Stimulated activated CD4-positive, alpha-beta T cell treated with anti-CD3 and anti-CD28 coated beads, Interleukin-2, amount 100 ng/mL, for 24 hours (primary cell): ENCODE measurements at regions not wholly inside any gene's neighbourhood (a gene's known extent, or its start where the extent isn't known, plus 50 kb on each side); places are given as distances from the start of the nearest gene placed in this dataset.
"Not testable (repeated sequence)": the region's sequence is repeated elsewhere in the genome, so short reads cannot be mapped to it uniquely, and the experiment has no call there.

Experiments
- DNase-seq, 2 donors: peaks; one replicate each; pipeline ENCODE4 v3.0.0-alpha.2; 2020

DNA sequence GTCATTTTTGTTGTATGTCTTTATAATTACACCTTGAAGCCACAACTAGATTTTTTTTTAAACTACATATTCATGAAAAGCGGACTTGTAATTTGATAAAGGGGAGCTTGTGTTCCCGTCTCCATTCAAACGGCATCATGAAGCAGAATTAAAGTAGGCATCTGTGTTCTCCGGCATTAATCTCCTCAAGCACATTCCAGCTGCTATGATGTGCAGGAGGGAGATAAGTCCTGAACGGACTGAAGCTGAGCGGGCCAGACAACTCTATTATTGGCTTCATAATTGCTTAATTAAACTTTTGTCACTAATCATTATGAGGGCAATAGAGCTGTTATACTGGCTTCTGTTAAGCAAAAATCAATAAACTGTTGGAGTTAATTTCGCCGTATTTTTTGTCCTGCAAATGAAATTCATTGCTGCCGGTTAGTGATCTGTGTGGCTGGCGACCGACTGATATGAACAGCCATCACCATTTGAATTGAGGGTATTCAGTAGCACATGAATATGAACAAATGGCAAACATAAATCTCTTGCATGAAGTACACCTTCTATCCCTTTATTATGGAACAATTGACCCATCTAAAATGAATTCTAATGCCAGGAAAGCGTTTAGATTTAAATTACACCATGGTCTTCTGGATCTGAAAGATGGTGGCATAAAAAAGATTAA is 408.8 kb upstream of the IRX1 start:
- DNase-seq: no peak

DNA sequence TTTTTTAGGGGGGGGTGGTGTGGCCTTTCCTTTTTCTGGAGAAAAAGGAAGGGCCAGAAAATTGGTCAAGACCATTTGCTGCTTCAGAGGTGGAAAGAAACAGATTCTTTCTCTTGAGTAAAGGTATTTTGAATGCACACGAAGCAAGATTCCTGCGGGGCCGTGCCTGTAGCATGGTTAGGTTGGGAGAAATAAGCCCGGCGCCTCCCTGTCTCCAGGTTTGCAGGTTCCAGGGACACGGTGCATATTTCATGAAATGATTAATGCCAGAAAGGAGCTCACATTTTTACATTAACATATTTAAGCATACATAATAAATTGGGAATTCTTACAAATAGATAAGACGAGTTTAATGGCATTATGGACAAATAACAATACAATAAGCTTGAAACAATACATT is 409.5 kb upstream of the IRX1 start:
- DNase-seq: no peak

DNA sequence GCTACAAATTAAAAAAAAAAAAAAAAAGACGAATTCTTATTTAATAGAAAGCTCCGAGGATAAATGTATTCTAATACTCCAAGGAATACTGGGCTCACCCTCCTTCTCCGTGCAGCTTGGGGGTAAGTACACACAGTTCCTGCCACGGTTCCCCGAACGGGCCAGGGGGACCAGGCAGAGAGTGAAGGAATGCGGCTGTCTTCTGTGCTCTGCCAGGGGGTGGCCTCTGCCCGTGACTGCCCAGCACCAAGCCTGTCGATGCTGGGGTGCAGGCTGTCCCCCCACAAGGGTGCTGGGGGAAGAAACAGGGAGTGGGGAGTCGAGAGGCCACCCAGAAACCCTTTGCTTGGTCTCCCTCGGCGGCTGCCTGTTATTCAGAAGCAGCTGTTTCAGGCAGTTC is 410.1 kb upstream of the IRX1 start:
- no peak for DNase-seq

DNA sequence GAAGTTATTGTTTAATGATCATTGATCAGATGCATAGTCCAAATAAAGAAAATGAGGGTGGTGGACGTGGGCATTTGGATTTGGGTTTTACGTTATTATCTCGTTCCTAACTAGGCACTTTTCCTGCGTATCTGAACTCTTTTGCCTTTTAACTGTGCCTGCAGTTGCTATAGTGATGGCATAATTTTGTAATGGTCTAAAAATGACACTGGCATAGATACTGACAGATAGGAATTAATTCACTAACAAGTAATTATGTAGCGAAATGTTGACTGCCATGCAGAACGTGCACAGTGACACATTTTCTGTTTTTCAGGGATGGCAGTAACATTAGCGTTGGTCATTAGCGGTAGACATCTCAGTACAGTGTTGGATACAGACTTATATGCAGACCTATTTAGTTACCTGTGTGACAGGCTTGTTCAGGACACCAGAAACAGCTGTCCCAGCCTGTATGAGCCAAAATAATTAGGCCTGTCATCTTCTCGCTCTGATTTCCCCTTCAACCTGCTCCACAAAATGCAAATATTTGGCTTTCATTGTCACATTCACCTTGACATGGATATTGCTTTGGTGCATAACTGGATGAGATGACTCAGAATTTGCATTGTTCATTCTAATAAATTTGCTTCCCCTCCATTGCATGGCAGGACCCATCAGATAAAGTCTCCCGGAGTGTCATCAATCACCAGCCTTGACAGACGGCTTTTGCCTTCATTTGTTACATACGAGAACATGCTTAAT is 413.3 kb upstream of the IRX1 start:
- no peak for DNase-seq

DNA sequence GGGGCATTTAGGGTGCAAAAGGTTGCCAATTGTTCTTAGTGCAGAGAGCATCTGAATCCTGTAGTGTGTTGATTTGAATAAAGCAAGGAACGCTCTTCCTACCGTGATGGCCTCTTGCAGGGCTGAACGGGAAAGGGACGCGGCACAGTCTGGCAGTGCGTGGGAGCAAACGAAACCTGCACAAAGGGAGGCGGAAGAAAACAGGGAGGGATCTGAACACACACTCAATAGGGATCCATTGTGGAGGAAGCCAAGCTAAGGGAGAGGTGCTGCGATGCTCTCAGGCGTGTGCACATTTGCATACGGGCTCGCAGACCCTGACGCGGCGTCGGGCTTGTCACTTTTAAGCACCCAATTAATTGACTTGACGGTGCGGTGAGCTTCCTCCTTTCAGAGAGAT is 414.0 kb upstream of the IRX1 start:
- no peak for DNase-seq

DNA sequence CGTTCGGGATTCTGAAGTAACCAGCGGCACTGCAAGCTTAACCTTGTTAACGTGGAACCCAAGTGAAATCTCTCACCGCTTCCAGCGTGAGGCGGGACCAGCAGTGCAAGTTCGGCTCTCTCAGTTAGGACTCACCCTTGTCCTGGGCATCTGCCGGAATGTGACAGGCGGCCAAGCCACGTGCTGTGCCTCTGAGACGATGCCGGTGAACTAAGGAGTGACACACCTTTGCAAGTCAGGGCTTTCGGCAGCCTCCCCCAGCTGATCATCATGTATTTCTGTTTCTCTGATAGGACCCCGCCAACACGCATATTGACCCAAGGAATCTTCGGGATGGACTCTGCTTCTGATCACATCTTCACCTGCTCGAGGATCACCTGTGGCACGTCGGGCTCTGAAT is 415.0 kb upstream of the IRX1 start:
- DNase-seq: no peak

DNA sequence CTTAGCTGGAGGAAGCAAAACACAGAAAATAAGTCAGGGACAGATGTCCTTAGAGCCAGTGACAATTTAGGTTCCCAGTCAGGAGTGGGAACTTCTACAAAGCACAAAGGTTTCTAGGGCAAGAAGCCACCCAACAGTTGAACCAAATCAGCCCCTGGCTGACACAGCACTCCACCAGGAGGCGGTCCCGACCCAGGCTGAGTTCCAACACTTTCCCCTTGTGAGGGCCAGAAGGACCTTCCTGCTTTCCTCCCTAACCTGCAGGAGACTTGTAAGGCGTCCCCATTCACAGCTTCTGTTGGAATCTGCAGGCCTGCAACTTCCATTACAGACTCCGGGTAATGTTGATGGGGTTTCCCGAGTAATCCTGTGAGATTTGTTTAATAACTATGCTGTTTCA is 416.4 kb upstream of the IRX1 start:
- no peak for DNase-seq

DNA sequence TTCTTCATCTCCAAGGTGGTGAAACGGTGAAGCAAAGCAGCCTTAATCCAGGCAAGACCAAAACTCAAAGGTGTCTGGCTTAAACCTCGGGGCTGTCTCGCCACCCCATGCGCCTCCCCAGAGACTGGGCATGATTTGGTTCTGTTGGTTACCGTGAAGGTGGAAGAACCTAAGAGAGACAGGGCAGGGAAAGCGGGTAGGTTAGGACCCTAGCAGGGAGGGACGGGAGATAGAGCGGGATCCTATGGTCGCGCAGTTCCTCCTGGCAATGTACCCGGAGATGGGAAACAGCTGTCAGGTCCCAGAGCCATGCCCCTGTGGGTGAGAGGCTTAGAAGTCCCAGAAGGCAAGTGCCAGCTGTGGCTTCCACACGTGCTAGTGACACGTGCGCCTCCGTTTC is 418.3 kb upstream of the IRX1 start:
- DNase-seq: no peak

DNA sequence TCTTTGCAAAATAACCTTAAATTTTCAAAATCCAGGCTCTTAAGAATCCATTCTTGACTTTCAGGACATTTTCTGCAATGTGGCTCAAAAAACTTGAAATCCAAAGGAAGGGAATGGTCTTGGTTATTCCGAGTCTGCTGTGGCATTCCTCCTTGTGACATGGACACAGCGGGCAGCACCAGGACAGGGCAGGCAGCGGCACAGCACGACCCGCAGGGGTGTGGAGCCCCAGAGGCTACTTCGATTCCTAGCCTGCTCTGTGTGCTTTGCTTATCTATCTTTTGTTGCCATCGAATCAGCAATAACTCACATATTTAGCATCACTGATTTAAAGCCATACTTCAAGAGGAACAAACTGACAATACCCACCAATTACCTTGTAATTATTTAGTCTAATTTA is 420.2 kb upstream of the IRX1 start:
- no peak for DNase-seq

DNA sequence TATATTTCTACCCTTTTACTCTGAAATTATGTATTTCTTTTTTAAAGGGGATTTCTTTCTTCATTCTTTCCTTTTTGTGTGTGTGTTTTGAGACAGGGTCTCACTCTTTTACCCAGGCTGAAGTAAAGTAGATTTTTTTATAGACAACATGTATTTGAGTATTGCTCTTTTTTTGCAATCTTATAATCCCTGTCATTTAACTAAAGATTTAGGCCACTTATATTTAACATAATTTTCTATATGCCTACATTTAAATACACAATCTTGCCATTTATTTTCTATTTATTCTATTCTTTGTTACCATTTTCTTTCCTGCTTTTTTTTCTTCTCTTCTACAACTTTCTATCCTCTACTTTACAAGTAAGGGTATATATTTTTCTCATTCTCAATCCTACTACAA is 416.0 kb upstream of the IRX2 start:
- DNase-seq: no peak

DNA sequence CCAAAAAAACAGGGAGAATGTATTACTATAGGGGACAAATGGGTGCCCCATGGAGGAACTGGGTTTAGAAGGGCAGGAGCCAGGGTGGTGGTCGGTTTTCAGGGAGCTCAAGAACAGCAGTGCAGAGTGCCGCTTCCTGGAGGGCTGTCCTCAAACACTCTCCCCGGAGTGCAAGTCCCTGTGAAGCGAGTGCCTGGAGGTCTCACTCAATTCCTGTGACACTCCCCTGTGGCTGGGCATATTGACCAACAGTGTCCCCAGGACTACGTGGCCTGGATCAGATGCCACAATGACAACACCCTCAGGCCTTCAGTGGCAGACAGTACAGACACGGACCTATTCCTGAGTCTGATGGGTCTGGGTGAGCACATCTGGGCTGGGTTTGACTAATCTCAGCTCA is 412.1 kb upstream of the IRX2 start:
- DNase-seq: no peak

DNA sequence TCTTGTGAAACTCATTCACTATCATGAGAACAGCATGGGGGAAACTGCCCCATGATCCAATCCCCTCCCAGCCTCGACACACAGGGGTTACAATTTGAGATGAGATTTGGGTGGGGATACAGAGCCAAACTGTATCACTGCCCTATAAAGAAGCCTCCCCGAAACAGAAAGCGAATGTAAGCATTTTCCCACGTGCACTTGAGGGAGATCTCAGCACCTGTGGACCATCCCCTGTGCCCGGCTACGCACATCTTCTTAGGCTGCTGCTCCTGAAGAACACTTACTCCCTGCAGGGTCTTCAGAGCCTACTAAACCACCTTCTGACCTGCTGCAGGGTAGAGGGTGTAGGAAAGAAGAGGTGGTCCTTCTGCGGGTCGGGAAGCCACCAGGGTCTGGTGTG is 410.2 kb upstream of the IRX2 start:
- DNase-seq: no peak

DNA sequence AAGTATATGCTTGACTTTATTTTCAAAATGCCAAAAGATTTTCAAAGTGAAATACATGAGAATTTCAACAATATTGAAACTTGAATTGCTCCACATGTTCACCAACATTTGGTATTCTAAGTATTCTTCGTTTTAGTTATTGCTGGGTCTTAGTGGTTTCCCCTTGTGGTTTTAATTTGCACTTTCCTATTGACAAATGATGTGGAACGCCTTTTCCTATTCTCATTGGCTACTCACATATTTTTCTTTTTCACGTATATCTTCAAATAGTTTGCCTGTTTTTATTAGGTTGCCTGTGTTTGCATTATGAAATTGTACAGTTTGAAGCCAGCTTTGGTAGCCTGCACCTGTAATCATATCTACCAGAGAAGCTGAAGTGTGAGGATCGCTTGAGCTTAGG is 405.7 kb upstream of the IRX2 start:
- DNase-seq: no peak

DNA sequence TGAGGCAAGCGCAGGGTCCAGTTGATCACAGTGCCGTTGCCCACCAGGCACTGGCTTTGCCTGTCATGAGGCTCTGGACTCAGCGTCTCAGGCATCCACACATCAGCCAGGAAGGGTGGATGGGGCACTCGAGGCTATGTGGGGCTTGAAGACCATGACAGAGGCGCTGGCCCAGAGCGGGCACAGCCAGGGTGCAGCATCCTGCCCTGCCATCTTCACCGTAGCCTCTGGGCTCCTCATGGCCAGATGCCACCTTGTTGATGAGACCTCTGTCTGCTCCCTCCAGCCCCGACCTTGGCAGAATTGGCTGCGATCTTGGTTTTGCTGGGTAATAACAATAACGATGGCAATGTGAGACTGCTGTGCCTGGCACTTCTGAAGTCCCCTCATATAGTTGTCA is 404.2 kb upstream of the IRX2 start:
- DNase-seq: no peak

DNA sequence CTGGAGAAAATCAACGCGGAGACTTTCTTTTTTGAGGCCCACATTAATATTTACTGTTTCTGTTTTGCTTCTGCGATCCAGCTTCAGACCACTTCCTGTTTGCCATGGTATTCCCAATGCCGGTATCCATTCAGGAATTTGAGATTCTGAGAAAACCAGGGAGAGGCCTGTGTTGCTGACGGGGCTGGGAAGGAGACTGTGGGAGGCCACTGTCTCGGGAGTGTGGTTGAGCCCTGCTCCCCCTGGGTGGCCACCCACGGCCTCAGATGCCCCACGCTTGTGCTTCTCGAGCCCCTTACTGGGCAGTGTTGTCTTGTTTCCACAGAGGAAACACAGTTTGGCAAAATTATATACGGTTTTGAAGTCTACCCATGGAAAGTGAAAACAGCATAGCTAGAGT is 403.6 kb upstream of the IRX2 start:
- no peak for DNase-seq

DNA sequence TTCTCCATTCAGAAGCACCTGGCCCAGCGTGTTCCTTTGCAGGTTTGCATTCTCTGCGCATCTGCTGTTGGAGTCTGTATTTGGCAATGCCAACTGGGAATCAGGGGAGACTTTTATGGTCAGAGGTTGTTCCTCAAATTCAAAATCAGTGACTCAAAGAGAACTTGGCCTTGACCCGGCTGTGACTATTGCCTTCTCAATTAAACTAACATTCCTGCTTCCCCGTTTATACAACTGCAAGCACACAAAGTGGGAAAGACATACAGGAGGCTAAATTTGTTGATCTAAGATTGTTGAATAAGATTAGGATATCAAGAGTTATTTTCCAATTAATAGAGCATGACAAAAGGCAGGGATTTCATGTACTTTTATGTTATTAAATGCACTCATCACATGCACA is 402.4 kb upstream of the IRX2 start:
- no peak for DNase-seq

DNA sequence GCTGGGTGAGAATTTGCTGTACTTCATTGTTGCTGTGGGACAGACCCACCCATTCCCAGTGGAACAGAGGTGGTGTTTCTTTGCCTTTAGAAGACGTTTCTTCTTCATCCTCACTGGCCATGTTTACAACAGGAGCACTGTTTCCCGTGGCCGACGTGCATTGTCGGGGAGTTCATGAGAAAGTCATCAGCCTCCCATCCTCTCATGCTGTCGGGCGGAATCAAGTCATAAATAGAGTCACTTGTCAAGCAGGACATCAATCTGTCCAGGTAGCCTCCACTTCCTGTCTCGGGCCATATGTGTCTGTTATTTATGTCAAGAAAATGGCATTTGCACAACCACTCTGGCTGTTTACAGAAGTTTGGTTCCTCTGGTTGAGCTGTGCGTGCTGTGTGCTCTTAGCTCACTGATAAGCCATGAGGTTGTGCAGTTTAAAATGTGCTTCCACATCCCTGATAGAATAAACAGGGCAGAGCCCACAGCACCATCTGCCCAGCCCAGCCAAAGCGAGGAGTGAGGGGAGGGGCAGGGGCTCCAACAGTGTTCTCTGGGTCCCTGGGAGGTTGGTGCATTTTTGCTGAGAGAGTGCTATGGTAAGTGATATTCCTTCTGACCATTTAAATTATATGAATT is 401.9 kb upstream of the IRX2 start:
- DNase-seq: no peak

DNA sequence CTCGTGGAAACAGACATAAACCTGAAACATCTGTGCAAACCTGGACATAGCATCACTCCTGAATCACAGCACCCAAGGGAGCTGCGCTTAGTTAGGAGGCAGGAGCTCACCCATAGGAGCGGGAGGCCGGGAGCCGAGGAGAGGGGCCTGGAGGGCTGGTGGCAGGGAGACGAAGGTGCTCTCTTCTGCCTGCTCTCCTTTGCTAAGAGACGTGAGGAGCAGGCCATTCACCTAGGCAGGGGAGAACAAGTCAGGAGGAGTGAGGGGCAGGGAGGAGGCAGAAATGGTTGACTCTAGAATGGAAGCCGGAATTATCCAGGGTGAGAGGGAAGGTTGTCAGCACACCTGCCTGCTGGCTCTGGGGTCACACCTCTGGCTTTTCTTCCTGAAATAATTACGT is 398.4 kb upstream of the IRX2 start:
- DNase-seq: no peak

DNA sequence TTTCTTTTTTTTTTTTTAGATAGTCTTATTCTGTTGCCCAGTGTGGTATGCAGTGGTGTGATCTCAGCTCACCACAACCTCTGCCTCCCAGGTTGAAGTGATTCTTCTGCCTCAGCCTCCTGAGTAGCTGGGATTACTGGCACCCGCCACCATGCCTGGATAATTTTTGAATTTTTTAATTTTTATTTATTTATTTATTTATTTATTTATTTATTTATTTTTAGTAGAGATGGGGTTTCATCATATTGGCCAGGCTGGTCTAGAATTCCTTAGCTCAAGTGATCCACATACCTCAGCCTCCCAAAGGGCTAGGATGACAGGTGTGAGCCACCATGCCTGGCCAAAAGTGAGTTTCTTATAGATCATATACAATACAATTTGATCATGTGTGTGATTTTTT is 395.9 kb upstream of the IRX2 start:
- DNase-seq: not testable (repeated sequence)

DNA sequence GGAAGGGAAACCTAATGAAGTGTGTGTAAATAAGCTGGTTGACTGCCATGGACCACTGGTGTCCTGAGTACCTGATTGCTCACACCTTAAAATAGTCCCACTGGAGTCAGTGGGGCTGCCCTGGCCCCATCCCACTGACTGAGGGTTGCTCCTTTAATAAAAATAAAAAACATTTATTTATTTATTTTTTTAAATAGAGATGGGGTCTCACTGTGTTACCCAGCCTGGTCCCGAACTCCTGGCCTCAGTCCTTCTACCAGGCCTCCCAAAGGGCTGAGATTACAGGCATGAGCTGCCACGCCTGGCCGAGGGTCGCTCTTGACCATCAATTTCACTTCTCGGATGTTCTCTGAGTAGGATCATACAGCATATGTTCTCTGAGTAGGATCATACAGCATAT is 394.2 kb upstream of the IRX2 start:
- DNase-seq: no peak

DNA sequence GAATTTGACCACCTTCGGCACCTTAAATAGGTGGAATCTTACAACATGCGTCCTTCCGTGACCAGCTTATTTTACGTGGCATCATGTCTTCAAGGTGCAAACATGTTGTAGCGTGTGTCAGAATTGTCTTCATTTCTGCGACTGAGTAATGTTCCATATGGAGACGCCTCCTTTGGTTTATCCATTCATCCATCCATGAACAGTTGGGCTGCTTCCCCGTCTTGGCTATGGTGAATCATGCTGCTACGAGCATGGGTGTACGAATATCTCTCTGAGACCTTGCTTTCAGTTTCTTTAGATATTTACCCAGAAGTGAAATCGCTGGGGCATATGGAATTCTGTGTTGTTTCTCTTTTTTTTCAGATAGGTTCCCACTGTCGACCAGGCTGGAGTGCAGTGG is 391.9 kb upstream of the IRX2 start:
- no peak for DNase-seq

DNA sequence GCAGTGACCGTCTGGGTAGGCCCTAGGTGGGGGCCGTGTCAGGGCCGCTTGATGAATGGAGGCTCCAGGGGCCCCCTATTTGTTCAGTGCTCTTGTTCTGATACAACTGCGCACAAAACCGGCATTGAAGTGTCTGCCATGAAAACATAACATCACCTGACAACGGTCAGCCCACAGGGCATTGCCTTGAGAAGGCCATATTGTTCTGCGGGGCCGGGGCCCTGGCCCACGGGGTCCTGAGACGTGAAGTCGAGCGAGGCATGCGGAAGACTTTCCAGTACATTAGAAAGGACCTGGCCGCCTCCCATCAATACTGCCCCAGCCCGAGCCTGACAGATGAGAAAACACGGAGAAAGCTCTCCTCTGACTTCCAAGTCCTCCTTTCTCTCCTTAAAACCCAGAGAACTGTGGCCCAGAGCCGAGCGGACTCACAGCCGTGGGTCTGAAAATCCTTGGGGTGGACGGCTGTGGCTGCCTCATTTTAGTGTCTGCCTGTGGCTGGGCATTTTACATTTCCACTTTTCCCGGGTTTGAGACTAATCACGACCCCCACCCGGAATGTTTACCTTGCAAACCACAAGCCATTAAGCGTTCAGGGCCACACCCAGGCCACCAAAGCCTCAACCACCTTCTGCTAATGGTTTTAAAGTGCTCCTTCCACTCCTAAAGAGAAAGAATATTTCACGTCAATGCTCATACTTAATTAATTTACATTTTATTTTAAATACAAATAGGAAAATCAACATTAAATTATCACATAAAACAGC is 391.0 kb upstream of the IRX2 start:
- no peak for DNase-seq

DNA sequence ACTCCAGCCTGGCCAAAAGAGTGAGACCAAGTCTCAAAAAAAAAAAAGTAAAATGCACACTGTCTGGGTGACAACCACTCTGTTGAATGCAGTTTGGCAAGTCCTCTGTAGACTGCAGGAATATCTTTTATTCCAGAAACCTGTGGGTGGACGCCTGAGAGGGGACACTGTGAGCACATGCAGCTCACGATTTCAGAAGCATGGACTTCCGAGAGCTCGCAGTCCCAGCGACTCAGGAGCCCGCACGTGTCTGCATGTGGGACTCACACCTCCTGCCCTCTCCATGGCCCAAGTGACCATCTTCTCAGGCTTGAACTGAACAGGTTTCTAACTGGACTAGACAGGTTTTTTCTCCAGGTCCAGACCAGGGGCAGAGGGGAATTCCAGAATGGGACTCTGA is 388.6 kb upstream of the IRX2 start:
- no peak for DNase-seq

DNA sequence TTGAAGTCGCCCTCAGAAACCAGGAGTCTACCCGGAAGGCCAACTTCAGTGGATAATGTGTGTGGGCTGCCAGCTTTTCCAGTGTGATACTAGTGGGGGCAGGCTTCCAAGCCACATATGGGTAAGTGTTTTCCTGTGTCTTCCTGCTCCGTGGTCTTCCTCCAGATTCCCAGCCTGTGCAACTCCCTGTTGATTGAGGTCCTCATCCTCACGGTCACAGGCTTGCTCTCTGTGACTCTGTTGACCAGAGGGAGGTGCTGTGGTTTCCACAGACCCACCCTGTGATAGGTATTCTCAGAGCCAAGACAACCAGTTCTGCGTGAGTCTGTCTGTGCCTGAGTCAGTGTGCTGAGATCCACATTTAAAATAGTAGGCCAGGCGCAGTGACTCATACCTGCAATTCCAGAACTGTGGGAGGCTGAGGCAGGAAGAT is 388.0 kb upstream of the IRX2 start:
- no peak for DNase-seq
